SK-N-MC (cell line): ENCODE measurements at regions not wholly inside any gene's neighbourhood (a gene's known extent, or its start where the extent isn't known, plus 50 kb on each side); places are given as distances from the start of the nearest gene placed in this dataset.

Experiments
- EZH2 ChIP-seq: fragments of 200-600 bp; sonication (generic); IDR thresholded peaks from one replicate; pipeline ENCODE4 v1.6.1; 2017; ENCODE audit warnings: antibody characterized with exemption
- POLR2AphosphoS5 ChIP-seq: IDR thresholded peaks from 2 replicates; pipeline ENCODE4 v1.6.1; 2012; ENCODE audit warnings: mild to moderate bottlenecking, low read depth, low read length, borderline replicate concordance

DNA sequence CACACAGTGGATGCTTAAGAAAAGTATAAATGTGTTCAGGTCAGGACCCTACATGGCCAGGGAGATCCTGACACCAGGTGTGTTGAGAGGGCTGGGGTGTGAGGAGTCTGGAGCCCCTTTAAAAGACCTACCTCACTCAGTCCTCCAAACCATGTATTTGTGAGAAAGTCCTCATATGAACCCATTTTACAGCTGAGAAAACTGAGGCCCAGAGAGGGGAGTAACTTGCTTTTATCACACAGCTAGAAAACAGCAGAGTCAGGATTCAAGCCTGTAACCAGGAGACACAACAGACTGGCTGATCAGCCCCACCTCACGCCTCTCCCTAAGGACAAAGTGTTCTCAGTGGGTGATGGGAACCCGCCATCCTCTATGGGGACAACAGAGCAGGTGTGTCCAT is 706.7 kb downstream of the PTPRU start:
- no peak for TF ChIP-seq EZH2
- no peak for TF ChIP-seq POLR2AphosphoS5
